HG02588 (cell line): ENCODE measurements at regions not wholly inside any gene's neighbourhood (a gene's known extent, or its start where the extent isn't known, plus 50 kb on each side); places are given as distances from the start of the nearest gene placed in this dataset.

Experiments
- ATAC-seq: cut with Tn5 transposase; IDR thresholded peaks from one replicate; pipeline ENCODE4 v1.9.1; 2021; ENCODE audit warnings: mild to moderate bottlenecking, moderate library complexity; ENCODE audit not compliant: unreplicated experiment

GRCh38 chrX:2608638-2609430 is 82.3 kb upstream of the CD99 start:
- peak; percentile 92 for ATAC-seq

GRCh38 chrX:2607113-2607512 is 84.0 kb upstream of the CD99 start:
- no peak for ATAC-seq

GRCh38 chrX:2600564-2600963 is 90.5 kb upstream of the CD99 start:
- no peak for ATAC-seq

GRCh38 chrX:2596555-2597255 is 94.4 kb upstream of the CD99 start:
- ATAC-seq = no peak

GRCh38 chrX:2596045-2596444 is 95.0 kb upstream of the CD99 start:
- ATAC-seq = no peak

- no peak for ATAC-seq
Measured at GRCh38 chrX:2595258-2595657, 94.5 kb upstream of the DHRSX start.

- no peak for ATAC-seq
Measured at GRCh38 chrX:2594491-2594890, 93.7 kb upstream of the DHRSX start.

- ATAC-seq = no peak
Measured at GRCh38 chrX:2592279-2592678, 91.5 kb upstream of the DHRSX start.

GRCh38 chrX:2589186-2590020 is 88.6 kb upstream of the DHRSX start:
- no peak for ATAC-seq

GRCh38 chrX:2588049-2588448 is 87.3 kb upstream of the DHRSX start:
- no peak for ATAC-seq

GRCh38 chrX:2587146-2587545 is 86.4 kb upstream of the DHRSX start:
- no peak for ATAC-seq

- no peak for ATAC-seq
Measured at GRCh38 chrX:2585158-2585470, 84.3 kb upstream of the DHRSX start.

- no peak for ATAC-seq
Measured at GRCh38 chrX:2584251-2585157, 83.7 kb upstream of the DHRSX start.

GRCh38 chrX:2583194-2584162 is 82.7 kb upstream of the DHRSX start:
- ATAC-seq = no peak

- no peak for ATAC-seq
Measured at GRCh38 chrX:2582667-2583066, 81.9 kb upstream of the DHRSX start.

GRCh38 chrX:2581296-2581695 is 80.5 kb upstream of the DHRSX start:
- ATAC-seq = no peak

GRCh38 chrX:2578864-2579263 is 78.1 kb upstream of the DHRSX start:
- ATAC-seq = no peak

GRCh38 chrX:2577844-2578466 is 77.2 kb upstream of the DHRSX start:
- ATAC-seq = no peak

GRCh38 chrX:2576793-2577192 is 76.0 kb upstream of the DHRSX start:
- no peak for ATAC-seq
